Ecto neural progenitor cell (in vitro differentiated cells): ENCODE measurements at regions not wholly inside any gene's neighbourhood (a gene's known extent, or its start where the extent isn't known, plus 50 kb on each side); places are given as distances from the start of the nearest gene placed in this dataset.

ENCODE experiments used
- DNase-seq: peaks from one replicate; pipeline ENCODE4 v3.0.0-alpha.2; 2018; ENCODE audit warnings: low spot score

GRCh38 chr22:27507935-27508526 lies 293.5 kb downstream of the MN1 start:
- DNase-seq, result no peak

GRCh38 chr22:27509132-27509920 lies 292.2 kb downstream of the MN1 start:
- no peak for DNase-seq

GRCh38 chr22:27510024-27510423 lies 291.5 kb downstream of the MN1 start:
- DNase-seq, result no peak

- DNase-seq, result no peak
These were observed 289.2 kb downstream of the MN1 start for GRCh38 chr22:27512283-27512761.

GRCh38 chr22:27513021-27513420 lies 288.5 kb downstream of the MN1 start:
- no peak for DNase-seq

- no peak for DNase-seq
These were observed 286.7 kb downstream of the MN1 start for GRCh38 chr22:27514601-27515523.

GRCh38 chr22:27517361-27518155 lies 284.0 kb downstream of the MN1 start:
- DNase-seq, result no peak

- DNase-seq, result no peak
These were observed 282.8 kb downstream of the MN1 start for GRCh38 chr22:27518531-27519340.

- no peak for DNase-seq
These were observed 277.8 kb downstream of the MN1 start for GRCh38 chr22:27523711-27524110.

GRCh38 chr22:27525711-27526110 lies 275.8 kb downstream of the MN1 start:
- no peak for DNase-seq

GRCh38 chr22:27526901-27527300 lies 274.7 kb downstream of the MN1 start:
- no peak for DNase-seq

- no peak for DNase-seq
These were observed 269.6 kb downstream of the MN1 start for GRCh38 chr22:27531782-27532530.

GRCh38 chr22:27533105-27533745 lies 268.3 kb downstream of the MN1 start:
- no peak for DNase-seq

- no peak for DNase-seq
These were observed 266.8 kb downstream of the MN1 start for GRCh38 chr22:27534720-27535125.

GRCh38 chr22:27535452-27535851 lies 266.1 kb downstream of the MN1 start:
- no peak for DNase-seq

- no peak for DNase-seq
These were observed 264.1 kb downstream of the MN1 start for GRCh38 chr22:27537501-27537900.

GRCh38 chr22:27538666-27539065 lies 262.9 kb downstream of the MN1 start:
- DNase-seq, result no peak

GRCh38 chr22:27540247-27540646 lies 261.3 kb downstream of the MN1 start:
- DNase-seq, result no peak

GRCh38 chr22:27540656-27541396 lies 260.7 kb downstream of the MN1 start:
- DNase-seq, result no peak
